NOMO-1 treated with dmso at 0.1 percent for 144 hours (cell line): ENCODE measurements at regions not wholly inside any gene's neighbourhood (a gene's known extent, or its start where the extent isn't known, plus 50 kb on each side); places are given as distances from the start of the nearest gene placed in this dataset.
"Not testable (repeated sequence)": the region's sequence is repeated elsewhere in the genome, so short reads cannot be mapped to it uniquely, and the experiment has no call there.

Source experiments
- DNase-seq: peaks from one replicate; lab custom pipeline; 2025; ENCODE audit not compliant: unreplicated experiment; lab: John Stamatoyannopoulos, UW

- no peak for DNase-seq
Observed at GRCh38 chr6:168863467-168863866, 390.2 kb downstream of the THBS2 start.

GRCh38 chr6:168862346-168862980 is 391.2 kb downstream of the THBS2 start:
- no peak for DNase-seq

- DNase-seq = no peak
Observed at GRCh38 chr6:168860987-168861386, 392.7 kb downstream of the THBS2 start.

GRCh38 chr6:168860341-168860740 is 393.3 kb downstream of the THBS2 start:
- DNase-seq = no peak

- DNase-seq = no peak
Observed at GRCh38 chr6:168858926-168859325, 394.7 kb downstream of the THBS2 start.

- DNase-seq = no peak
Observed at GRCh38 chr6:168856914-168857313, 396.7 kb downstream of the THBS2 start.

GRCh38 chr6:168852376-168852884 is 401.2 kb downstream of the THBS2 start:
- DNase-seq = no peak

GRCh38 chr6:168851460-168852375 is 401.9 kb downstream of the THBS2 start:
- no peak for DNase-seq

- DNase-seq = not testable (repeated sequence)
Observed at GRCh38 chr6:168850027-168850736, 403.5 kb downstream of the THBS2 start.

- no peak for DNase-seq
Observed at GRCh38 chr6:168849459-168849858, 404.2 kb downstream of the THBS2 start.

- no peak for DNase-seq
Observed at GRCh38 chr6:168848797-168849196, 404.8 kb downstream of the THBS2 start.

- DNase-seq = no peak
Observed at GRCh38 chr6:168844821-168845609, 404.0 kb downstream of the SMOC2 start.

- not testable (repeated sequence) for DNase-seq
Observed at GRCh38 chr6:168842632-168843212, 401.7 kb downstream of the SMOC2 start.

GRCh38 chr6:168841609-168842278 is 400.8 kb downstream of the SMOC2 start:
- DNase-seq = no peak

- DNase-seq = not testable (repeated sequence)
Observed at GRCh38 chr6:168840932-168841331, 399.9 kb downstream of the SMOC2 start.

- DNase-seq = not testable (repeated sequence)
Observed at GRCh38 chr6:168840299-168840698, 399.3 kb downstream of the SMOC2 start.

- DNase-seq = no peak
Observed at GRCh38 chr6:168838037-168838399, 397.0 kb downstream of the SMOC2 start.

GRCh38 chr6:168837254-168838036 is 396.5 kb downstream of the SMOC2 start:
- no peak for DNase-seq

GRCh38 chr6:168835991-168836390 is 395.0 kb downstream of the SMOC2 start:
- no peak for DNase-seq
